ENCODE measurements at regions not wholly inside any gene's neighbourhood (a gene's known extent, or its start where the extent isn't known, plus 50 kb on each side); places are given as distances from the start of the nearest gene placed in this dataset.

DNA sequence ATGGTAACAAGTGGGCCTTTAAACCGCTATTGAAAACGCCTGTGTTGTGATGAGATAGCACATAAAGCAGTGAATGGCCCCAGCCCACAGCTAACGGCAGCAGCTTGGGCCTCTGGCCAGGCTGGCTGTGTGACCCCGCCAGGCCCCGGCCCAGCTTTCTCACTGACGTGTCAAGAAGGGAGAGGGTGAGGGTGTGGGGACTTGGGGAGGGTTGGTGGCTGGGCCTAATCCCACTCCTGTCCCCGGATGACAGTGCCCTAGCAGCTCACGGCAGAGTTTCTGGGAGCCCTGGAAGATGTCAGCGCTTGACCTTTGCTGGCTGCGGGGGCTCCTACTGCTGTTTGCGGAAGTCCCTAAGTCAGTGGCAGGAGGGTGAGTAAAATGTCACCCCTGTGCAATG, 88.9 kb upstream of the SHH start:
- no peak for DNase-seq

DNA sequence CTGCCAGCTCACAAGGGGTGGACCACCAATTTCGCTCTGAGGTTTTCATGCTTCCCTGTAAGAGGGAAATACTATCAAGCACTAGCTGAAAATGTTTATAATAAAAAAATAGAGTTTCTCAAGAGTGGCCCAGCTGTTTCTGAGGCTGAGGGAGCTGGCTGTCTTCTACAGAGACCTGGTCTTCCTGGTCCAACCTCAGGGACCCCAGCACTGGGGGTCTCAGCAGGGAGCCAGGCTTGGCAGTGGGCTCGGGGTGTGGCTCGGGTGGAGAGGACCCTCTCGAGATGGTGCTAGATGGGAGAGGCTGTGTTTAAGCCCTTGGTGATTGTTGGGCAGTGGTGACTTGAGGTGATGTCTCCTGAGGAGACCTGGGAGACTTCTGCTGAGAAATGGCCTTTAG, 87.3 kb upstream of the SHH start:
- no peak for DNase-seq

DNA sequence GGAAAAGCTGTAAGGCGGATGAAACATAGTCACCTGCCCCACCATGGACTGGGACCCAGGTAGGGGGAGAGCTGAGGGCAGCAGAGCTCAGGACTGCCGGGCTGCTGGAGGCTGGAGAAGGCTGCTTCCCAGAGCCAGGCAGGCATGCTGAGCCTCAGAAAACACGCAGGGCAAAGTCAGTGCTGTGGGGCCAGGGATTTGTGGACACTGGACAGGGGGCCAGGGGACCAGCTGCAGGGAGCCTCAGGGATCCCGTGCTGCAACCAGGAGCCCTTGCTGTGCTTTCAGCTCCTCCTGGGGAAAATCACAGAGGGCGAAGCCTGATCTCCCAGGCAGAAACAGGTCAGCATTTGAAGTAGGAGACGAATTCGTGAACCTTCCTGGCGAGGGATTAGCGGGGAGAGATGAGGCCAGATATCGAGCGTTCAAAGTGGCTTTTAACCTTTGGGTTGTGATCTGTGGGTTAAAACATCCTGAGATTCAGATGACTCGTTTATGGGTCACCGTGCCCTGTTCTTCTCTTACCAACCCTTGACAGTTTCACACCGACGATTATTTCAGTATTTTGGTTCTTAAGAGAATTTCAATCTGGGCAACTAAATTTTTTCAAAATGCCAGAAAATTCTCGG, 85.6 kb upstream of the SHH start:
- DNase-seq = no peak

DNA sequence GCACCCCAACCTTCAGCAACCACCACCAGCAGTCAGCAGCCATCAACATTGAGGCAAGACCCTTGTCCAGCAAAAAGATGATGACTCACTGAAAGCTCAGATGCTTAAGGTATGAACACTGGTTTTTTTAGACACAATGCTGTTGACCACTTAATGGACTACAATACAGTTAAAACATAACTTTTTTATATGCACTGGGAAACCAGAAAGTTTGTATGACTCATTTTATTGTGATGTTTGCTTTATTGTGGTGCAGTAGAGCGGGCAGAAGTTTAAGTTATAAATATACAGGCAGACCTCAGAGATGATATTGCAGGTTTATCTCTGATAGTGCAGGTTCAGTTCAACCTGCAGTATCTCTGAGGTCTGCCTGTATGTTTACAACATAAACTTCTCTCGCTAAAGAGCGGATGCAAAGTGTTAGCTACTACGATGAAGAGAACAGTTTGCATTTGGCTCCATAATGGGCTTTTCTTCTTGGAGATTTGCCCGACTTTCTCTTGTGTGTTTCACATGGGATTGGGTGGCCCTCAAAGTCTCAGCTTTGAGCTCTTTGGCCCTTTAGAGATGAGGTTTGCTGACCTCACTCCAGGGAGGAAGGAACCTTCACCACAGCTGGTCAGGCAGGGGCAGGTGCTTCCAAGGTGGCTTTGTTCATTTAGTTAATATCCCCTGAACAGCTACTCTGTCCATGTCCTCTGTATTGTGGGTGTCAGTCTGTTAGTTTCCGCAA, 84.4 kb upstream of the SHH start:
- DNase-seq = no peak

GRCh38 chr7:155893664-155894063, 81.4 kb upstream of the SHH start:
- DNase-seq = no peak

DNA sequence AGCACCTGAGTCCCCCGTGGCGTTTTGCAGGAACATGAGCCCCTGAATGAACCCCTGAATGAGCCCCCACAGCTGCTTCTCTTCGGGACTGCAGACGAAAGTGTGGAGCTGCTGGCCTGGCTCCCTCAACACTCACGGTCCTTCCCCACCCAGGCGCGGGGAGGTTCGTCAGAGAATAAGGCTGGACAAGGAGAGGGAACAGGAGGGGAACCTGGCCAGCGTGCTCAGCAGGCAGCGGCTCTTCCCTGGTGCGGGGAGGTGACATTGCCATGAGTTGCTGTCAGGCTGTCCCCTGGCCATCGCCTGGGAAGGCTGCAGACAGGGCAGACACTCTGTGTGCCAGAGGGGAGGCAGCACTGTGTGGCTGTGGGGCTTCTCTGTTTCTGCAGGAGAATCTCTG, 80.9 kb upstream of the SHH start:
- DNase-seq = no peak

DNA sequence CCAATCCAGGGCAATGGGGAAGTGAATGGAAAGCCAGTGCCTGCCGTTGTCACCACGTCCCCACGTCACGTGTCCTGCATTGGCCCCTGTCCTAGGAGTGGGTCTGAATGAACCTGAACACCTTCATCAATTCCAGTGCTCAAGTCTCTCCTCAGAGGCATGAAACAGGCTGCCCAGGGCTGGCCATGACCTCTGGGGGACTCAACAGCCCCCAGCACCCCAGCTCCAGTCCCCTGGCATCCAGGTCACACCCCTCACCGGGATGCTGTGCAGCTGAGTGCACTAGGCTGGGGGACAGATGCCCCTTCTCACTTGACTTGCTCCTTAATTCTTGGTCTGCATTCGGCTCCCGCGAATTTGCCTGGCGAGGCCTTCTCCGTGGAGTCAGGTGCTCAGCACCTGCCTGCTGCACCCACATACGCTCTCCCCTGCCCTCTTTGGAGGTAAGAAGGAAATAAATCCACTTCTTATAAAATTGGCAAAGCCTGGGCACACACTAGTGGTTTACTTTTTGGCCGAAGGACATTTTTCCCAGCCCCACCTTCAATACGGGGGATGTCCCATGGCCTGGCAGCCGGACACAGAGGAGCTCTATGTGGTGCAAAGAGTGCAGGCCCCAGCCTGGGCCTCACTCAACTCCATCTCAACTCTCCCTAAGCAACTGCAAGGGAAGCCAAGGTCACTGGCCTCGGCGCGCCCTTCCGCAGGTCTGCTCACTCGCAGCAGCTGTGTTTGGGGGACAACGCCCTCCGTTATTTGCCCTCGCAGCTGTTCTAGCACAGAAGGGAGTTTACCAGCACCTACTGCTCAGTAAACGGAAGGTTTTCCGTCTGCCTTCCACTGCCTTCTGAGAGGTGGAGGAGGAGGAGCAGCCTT, 77.6 kb upstream of the SHH start:
- DNase-seq = no peak

GRCh38 chr7:155887174-155887525, 74.9 kb upstream of the SHH start:
- DNase-seq = no peak

DNA sequence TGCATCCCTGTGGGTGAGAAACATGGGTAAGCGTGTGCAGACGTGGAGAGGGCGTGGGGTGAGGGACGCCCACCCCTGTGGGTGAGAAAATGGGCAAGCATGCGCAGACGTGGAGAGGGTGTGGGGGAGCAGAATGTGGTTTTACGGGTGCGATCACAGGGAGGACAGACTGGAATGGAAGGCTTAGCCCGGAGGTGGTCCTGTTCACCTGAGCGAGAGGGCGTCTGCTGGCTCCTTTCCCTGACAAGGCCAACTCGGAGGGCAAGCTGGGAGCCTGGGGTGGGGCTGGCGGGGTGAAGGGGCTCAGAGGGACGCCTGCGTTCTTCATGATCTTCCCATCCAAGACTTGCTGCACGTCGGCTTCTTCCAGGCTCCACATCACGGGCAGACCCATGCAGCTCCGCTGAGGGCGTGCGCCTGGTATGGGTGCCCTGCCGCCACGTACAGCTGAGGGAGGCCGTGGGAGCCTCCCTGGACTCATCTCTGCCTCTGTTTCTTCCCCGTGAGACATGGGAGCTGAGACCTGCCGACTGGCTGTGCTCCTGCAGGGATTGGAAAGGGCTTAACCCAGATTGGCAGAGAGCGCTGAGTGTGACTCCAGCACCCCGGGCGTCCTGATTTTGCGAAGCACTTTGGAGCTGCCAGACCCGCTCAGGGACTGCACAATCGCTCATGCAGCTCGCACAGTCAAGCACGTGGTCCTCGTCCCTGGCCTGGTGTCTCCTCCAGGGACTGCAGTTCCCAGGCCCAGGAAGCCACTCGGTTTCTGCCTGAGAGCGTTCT, 74.3 kb upstream of the SHH start:
- DNase-seq = no peak

- DNase-seq = no peak
These were observed 73.2 kb upstream of the SHH start for GRCh38 chr7:155885167-155886155.

DNA sequence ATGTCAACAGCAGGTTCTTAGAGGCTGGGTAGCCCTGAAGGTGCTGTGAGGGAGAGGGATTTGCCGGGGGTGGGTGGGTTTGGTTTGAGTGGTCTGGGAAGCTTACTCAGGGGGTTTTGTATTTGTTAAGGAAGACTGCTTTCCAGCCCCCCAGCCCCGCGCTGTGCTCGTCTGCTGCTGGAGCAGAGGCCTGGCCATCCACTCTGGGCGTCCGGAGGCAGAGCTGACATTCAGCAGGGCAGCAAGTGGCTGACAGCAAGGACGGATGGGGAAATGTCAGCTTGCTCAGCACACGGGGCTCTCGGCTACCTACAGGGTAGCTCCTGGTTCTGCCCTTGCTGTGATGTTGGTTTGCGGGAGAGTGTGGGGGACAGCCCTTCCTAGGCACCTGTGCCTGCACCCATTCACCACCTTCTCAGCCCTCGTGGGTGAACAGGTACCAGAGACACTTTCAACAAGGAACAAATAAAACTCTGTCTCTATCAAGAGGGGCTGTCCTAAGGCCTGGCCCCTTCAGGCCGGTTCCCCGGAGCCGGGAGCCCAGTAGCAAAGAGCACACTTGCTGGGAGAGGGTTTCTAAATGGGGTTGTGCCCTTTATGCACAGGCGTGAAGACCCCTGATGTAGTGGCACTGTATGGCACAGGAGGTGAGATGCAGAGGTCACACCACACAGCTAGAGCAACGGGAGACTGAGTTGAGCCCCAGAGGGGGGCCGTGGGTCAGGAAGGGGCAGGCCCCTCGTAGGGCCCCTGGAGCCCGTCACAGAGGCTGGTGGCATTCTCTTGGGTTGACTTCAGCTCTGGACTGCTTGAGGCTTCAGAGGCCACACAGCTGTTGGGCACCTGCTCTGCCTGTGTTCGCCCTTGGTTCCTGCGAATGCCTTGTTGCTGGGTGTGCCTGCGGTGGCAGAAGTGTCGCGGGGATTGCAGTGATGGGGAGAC, 72.2 kb upstream of the SHH start:
- DNase-seq = no peak

GRCh38 chr7:155883491-155884224, 71.4 kb upstream of the SHH start:
- no peak for DNase-seq

GRCh38 chr7:155882596-155882995, 70.3 kb upstream of the SHH start:
- DNase-seq = no peak

DNA sequence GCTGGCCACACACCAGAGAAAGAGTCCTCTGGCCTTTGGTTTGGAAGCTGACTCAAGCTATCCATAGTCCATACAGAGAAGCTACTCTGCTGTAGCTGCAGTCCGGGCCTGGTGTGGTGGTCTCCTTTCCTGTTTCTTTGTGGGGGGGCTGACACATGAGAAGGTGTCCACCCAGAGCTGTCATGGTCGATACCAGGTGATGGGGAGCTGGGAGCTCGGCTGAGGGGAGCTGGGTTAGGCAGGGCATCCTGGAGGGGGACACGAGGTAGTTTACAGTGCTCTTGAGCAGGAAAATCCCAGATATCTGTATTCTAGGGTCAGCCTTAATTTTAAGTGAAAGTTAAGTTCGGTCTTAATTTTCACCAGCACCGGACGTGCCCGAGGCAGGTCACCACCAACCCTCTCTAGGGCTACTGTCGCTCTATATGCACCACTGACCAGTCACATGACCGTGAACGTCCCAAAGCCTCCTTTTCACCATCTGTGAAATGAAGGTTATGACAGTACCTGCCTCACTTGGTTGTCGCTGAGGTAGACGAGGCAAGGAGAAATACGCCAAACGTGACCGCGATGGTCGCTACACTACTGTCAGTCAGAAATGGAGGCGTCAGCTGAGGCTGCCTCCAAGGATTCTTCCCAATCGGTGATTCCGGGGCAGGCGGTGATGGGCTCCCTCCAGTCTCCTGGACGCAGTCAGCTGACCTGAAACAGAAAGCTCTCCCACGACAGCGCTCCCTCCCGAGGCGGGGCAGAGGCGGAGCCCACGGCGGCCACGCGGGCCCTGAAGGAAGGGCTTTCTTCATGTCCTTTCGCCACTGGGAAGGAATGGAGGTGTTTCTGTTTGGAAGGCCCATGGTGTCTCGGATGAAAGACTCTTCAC, 69.4 kb upstream of the SHH start:
- DNase-seq = no peak

DNA sequence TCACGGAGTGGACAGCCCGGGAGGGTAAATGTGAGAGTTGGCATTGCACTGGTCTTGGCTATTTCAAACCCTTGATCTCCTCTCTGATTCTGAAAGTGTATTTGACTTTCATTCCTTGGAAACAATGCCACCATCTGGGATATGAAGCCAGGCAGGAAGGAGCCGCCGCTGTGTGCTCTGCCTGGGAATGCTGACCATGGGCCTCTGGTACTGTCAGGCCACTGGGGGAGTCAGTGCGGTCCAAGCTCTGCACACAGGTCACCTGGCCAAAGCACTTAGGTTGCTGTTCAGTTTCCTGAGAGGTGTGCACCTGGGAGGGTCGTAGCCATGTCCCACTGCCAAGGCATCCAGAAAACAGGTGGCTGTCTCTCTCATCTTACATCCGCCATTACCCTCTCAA, 68.5 kb upstream of the SHH start:
- no peak for DNase-seq

DNA sequence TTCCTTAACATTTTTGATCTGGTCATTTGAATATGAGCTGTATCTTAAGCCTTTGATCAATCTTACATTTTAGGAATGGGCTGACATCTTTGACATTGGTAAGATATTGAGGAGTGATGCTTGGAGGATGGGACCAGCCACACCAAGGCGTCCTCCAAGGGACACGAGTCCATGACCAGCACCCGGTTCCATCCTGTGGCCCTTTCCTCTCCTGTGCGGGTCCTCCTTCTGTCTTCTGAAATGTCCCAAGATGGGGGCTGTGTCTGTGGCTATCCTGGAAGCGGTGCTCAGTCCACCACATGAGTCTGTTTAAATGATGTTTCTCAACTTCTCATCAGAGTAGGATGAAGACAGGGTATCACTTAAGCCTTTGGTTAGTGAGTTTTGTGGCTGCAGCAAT, 67.3 kb upstream of the SHH start:
- DNase-seq = no peak

- no peak for DNase-seq
These were observed 66.4 kb upstream of the SHH start for GRCh38 chr7:155878674-155879073.

DNA sequence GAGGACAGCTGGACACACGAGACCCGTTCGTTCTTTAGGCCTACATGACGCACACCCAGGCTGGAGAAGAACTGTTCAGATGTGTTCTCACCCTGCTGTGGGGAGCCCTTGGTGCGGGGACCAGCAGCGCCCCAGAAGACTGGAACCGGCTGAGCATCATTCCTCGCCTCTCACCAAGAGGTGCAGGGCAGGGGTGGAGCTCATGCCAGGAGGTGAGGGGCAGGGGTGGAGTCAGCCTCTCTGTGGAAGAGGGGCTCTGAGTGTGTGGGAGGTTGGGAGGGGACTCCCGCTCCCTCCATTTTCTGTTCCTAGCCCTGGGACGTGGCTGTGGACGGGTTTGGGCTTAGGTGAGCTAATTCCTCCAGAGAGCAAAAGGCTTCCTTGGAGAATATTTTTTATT, 66.0 kb upstream of the SHH start:
- DNase-seq = no peak

DNA sequence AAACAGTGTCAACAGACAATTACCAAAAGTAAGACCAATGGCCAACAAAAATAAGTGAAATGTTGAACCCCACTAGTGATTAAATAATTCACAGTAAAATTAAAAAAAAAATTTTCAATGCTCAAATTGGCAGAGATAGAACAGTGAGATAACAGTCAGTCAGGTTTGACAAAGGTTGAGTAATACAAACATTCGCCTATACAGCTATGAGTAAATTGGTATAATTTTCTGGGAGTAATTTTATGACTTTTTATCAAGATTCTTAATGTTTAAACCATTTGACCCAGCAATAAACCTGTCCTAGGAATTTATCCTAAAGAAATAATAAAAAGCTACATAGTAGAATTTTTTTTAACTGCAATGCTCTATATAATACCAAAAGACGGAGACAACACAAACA, 64.9 kb upstream of the SHH start:
- DNase-seq = no peak

Data from MV-4-11 (cell line).